SU-DHL-6 (cell line): ENCODE measurements at regions not wholly inside any gene's neighbourhood (a gene's known extent, or its start where the extent isn't known, plus 50 kb on each side); places are given as distances from the start of the nearest gene placed in this dataset.

Source experiments
- H2AFZ ChIP-seq: fragments of 200-600 bp; sonication (generic); 2 replicates; pipeline ENCODE4 v1.6.1; 2014; ENCODE audit warnings: low read depth, mild to moderate bottlenecking, moderate library complexity, mixed read lengths, antibody characterized with exemption, low read length; ENCODE audit not compliant: severe bottlenecking
- H3F3A ChIP-seq: fragments of 200-600 bp; shearing (Covaris generic); 2 replicates; pipeline ENCODE4 v1.6.0; 2016; ENCODE audit warnings: antibody characterized with exemption, mild to moderate bottlenecking; ENCODE audit not compliant: insufficient read depth
- H3K27ac ChIP-seq: fragments of 200-600 bp; sonication (generic); 2 replicates; pipeline ENCODE4 v1.5.1; 2016; ENCODE audit warnings: low read depth, mild to moderate bottlenecking, low read length, moderate library complexity, mixed read lengths
- H3K27me3 ChIP-seq: fragments of 200-600 bp; sonication (generic), shearing (Covaris generic); 2 replicates; pipeline ENCODE4 v1.6.0; 2014; ENCODE audit warnings: mild to moderate bottlenecking, low read length
- H3K36me3 ChIP-seq: fragments of 200-600 bp; sonication (generic); 2 replicates; pipeline ENCODE4 v1.6.1; 2014; ENCODE audit warnings: mild to moderate bottlenecking, low read length, mixed read lengths
- H3K4me2 ChIP-seq: fragments of 300-600, 200-600 bp; shearing (Covaris generic), sonication (generic); 2 replicates; pipeline ENCODE4 v1.6.0; 2014; ENCODE audit warnings: low read length, low read depth, mild to moderate bottlenecking; ENCODE audit not compliant: poor library complexity, severe bottlenecking
- H3K4me3 ChIP-seq: fragments of 200-600 bp; sonication (generic); 2 replicates; pipeline ENCODE4 v1.5.1; 2014; ENCODE audit warnings: antibody characterized with exemption, low read length, mild to moderate bottlenecking, mixed read lengths; ENCODE audit not compliant: insufficient read depth, poor library complexity, severe bottlenecking
- H3K79me2 ChIP-seq: fragments of 200-600 bp; sonication (generic); 2 replicates; pipeline ENCODE4 v1.6.1; 2014; ENCODE audit warnings: mild to moderate bottlenecking, low read length, moderate library complexity; ENCODE audit not compliant: insufficient read depth
- H3K9ac ChIP-seq: fragments of 200-600 bp; sonication (generic); 2 replicates; pipeline ENCODE4 v1.7.0; 2014; ENCODE audit warnings: mild to moderate bottlenecking, low read length
- H3K9me2 ChIP-seq: fragments of 200-600 bp; sonication (generic); replicated peaks from 2 replicates; pipeline ENCODE4 v1.6.1; 2014; ENCODE audit warnings: low read length; ENCODE audit not compliant: insufficient read depth
- H3K9me3 ChIP-seq: fragments of 200-600 bp; sonication (generic); 2 replicates; pipeline ENCODE4 v1.6.1; 2014; ENCODE audit warnings: low read length, mixed read lengths; ENCODE audit not compliant: insufficient read depth
- H4K20me1 ChIP-seq: fragments of 200-600 bp; sonication (generic); 2 replicates; pipeline ENCODE4 v1.6.1; 2014; ENCODE audit warnings: low read depth, mild to moderate bottlenecking, antibody characterized with exemption, low read length, moderate library complexity, mixed read lengths
- CTCF ChIP-seq: fragments of 200-600 bp; sonication (generic); IDR thresholded peaks from one replicate; pipeline ENCODE4 v1.5.1; 2017; ENCODE audit warnings: antibody characterized with exemption, mild to moderate bottlenecking, low read length, moderate library complexity; ENCODE audit not compliant: insufficient read depth, poor library complexity, severe bottlenecking
- EZH2phosphoT487 ChIP-seq: fragments of 200-600 bp; sonication (generic), shearing (Covaris generic); conservative IDR thresholded peaks from 2 replicates; pipeline ENCODE4 v1.6.1; 2018; ENCODE audit warnings: mild to moderate bottlenecking, antibody characterized with exemption, low read length, moderate library complexity, mixed read lengths

GRCh38 chr21:35540950-35541638 lies 492.0 kb upstream of the RUNX1 start:
- no peak overlapping the region for H3K27ac ChIP-seq
- no peaks in the 10 kb centered on the region for H3K36me3 ChIP-seq
- no peak overlapping the region for H3K4me3 ChIP-seq
- no peaks in the 10 kb centered on the region for H3K79me2 ChIP-seq
- H3K9ac ChIP-seq = no peak overlapping the region
- no peaks in the 10 kb centered on the region for H3K27me3 ChIP-seq
- no peaks in the 10 kb centered on the region for H3F3A ChIP-seq
- H4K20me1 ChIP-seq = no peaks in the 10 kb centered on the region
- H2AFZ ChIP-seq = no peak overlapping the region
- TF ChIP-seq EZH2phosphoT487 (no peak), CTCF (no peak)
- H3K9me2 ChIP-seq = no peaks in the 10 kb centered on the region
- H3K4me2 ChIP-seq = no peak overlapping the region
- H3K9me3 ChIP-seq = no peaks in the 10 kb centered on the region; the same call in 1 of the 2 replicates

GRCh38 chr21:35538386-35538785 lies 489.3 kb upstream of the RUNX1 start:
- Histone ChIP-seq H3K27me3 (no peaks in the 10 kb centered on the region), H3K79me2 (no peaks in the 10 kb centered on the region), H3K9me2 (no peaks in the 10 kb centered on the region), H4K20me1 (no peaks in the 10 kb centered on the region), H3K4me3 (no peak overlapping the region), H3K9ac (no peak overlapping the region), H2AFZ (no peak overlapping the region), H3K36me3 (no peaks in the 10 kb centered on the region), H3F3A (no peaks in the 10 kb centered on the region), H3K9me3 (peaks cover 3% of the 10 kb centered on the region), H3K4me2 (no peak overlapping the region), H3K27ac (no peak overlapping the region)
- no peak for TF ChIP-seq CTCF
- TF ChIP-seq EZH2phosphoT487 = no peak

GRCh38 chr21:35537604-35538003 lies 488.5 kb upstream of the RUNX1 start:
- H4K20me1 ChIP-seq = no peaks in the 10 kb centered on the region
- H3K4me3 ChIP-seq = no peak overlapping the region
- no peak overlapping the region for H3K27ac ChIP-seq
- H3K9ac ChIP-seq = no peak overlapping the region
- no peaks in the 10 kb centered on the region for H3K27me3 ChIP-seq
- H3K9me2 ChIP-seq = no peaks in the 10 kb centered on the region
- H2AFZ ChIP-seq = no peak overlapping the region
- H3K9me3 ChIP-seq = peaks cover 3% of the 10 kb centered on the region
- H3K79me2 ChIP-seq = no peaks in the 10 kb centered on the region
- H3F3A ChIP-seq = no peaks in the 10 kb centered on the region
- TF ChIP-seq CTCF (no peak), EZH2phosphoT487 (no peak)
- no peaks in the 10 kb centered on the region for H3K36me3 ChIP-seq
- H3K4me2 ChIP-seq = no peak overlapping the region
